Endothelial cell of umbilical vein (primary cell): ENCODE measurements at regions not wholly inside any gene's neighbourhood (a gene's known extent, or its start where the extent isn't known, plus 50 kb on each side); places are given as distances from the start of the nearest gene placed in this dataset.

ENCODE experiments used
- BruUV-seq: library from RNA; stranded (reverse); fragments of 400-500 nt; replicated peaks from 2 replicates; lab custom pipeline; 2021; lab: Mats Ljungman, UMichigan
- CTCF ChIA-PET: fragments of 300-600, 350-600 bp; sonication (Branson Sonifier 250); formaldehyde crosslinking; loops from one replicate; lab custom pipeline; 2021; ENCODE audit warnings: antibody characterized with exemption, inconsistent platforms; lab: Charles Lee
- POLR2A ChIA-PET: fragments of 300-600, 350-600 bp; sonication (Branson Sonifier 250); formaldehyde crosslinking; loops from one replicate; lab custom pipeline; 2021; ENCODE audit warnings: antibody characterized with exemption, inconsistent platforms; lab: Charles Lee
- DNase-seq: peaks from one replicate; pipeline ENCODE4 v3.0.0-alpha.2; 2011; ENCODE audit warnings: low read depth, low spot score
- FAIRE-seq: peaks from 2 replicates; lab custom pipeline; 2011; peaks lifted over from hg19 to GRCh38; lab: Jason Lieb, UNC
- H2AFZ ChIP-seq: 2 replicates; pipeline ENCODE4 v1.6.0; 2012; ENCODE audit warnings: low read depth, low read length, control low read depth, inconsistent platforms
- H3K27ac ChIP-seq: 2 replicates; pipeline ENCODE4 v1.5.1; 2011; ENCODE audit warnings: low read depth, mild to moderate bottlenecking, control low read depth, low read length, moderate library complexity; ENCODE audit not compliant: insufficient read depth
- H3K27me3 ChIP-seq, 2 experiments: 2 replicates each; pipeline versions ENCODE4 v1.6.0 to v1.6.1; 2011; ENCODE audit warnings: low read length in 2 of 2, mixed read lengths in 1 of 2; ENCODE audit not compliant: control insufficient read depth in 2 of 2, insufficient read depth in 2 of 2
- H3K36me3 ChIP-seq, 2 experiments: 2 replicates in 1 of 2; 3 replicates in 1 of 2; pipeline ENCODE4 v1.5.1; 2011; ENCODE audit warnings: low read length in 2 of 2, mild to moderate bottlenecking in 1 of 2, moderate library complexity in 1 of 2; ENCODE audit not compliant: control insufficient read depth in 2 of 2, insufficient read depth in 2 of 2; ENCODE audit errors: extremely low read depth in 1 of 2
- H3K4me1 ChIP-seq: 3 replicates; pipeline ENCODE4 v1.5.1; 2011; ENCODE audit warnings: mild to moderate bottlenecking, low read length; ENCODE audit not compliant: control insufficient read depth, insufficient read depth; ENCODE audit errors: extremely low read depth
- H3K4me2 ChIP-seq: 2 replicates; pipeline ENCODE4 v1.6.1; 2011; ENCODE audit warnings: low read length, control low read depth, mixed read lengths; ENCODE audit not compliant: insufficient read depth
- H3K4me3 ChIP-seq, 3 experiments: fragments of 200-600 bp in 1 of 3; sonication (generic), shearing (Covaris generic) in 1 of 3; replicated peaks in 1 of 3; 2 replicates each; pipeline ENCODE4 v1.5.1; 2011 to 2016; ENCODE audit warnings: control low read depth in 3 of 3, low read length in 3 of 3, mild to moderate bottlenecking in 2 of 3, inconsistent platforms in 1 of 3, low read depth in 1 of 3, moderate library complexity in 1 of 3; ENCODE audit not compliant: insufficient read depth in 1 of 3
- H3K79me2 ChIP-seq: 2 replicates; pipeline ENCODE4 v1.6.0; 2012; ENCODE audit warnings: low read length, inconsistent platforms; ENCODE audit not compliant: control insufficient read depth, insufficient read depth
- H3K9ac ChIP-seq: replicated peaks from 2 replicates; pipeline ENCODE3; 2011; ENCODE audit warnings: low read length, control low read depth; ENCODE audit not compliant: insufficient read depth; ENCODE audit errors: extremely low read depth
- H3K9me1 ChIP-seq: replicated peaks from 3 replicates; pipeline ENCODE4 v1.6.0; 2011; ENCODE audit warnings: mild to moderate bottlenecking, low read length; ENCODE audit not compliant: control insufficient read depth, insufficient read depth; ENCODE audit errors: extremely low read depth
- H3K9me3 ChIP-seq: replicated peaks from 2 replicates; pipeline ENCODE4 v1.5.1; 2012; ENCODE audit warnings: low read length, inconsistent platforms; ENCODE audit not compliant: control insufficient read depth, insufficient read depth
- H4K20me1 ChIP-seq: replicated peaks from 2 replicates; pipeline ENCODE3; 2011; ENCODE audit warnings: mild to moderate bottlenecking, low read length; ENCODE audit not compliant: control insufficient read depth, insufficient read depth; ENCODE audit errors: extremely low read depth
- CTCF ChIP-seq, 2 donors: IDR thresholded peaks; 1 replicate in 1 of 2; 2 replicates in 1 of 2; pipeline ENCODE4 v1.5.1; 2011; ENCODE audit warnings: low read length in 2 of 2, mild to moderate bottlenecking in 2 of 2, moderate library complexity in 2 of 2, control low read depth in 1 of 2, inconsistent platforms in 1 of 2, low read depth in 1 of 2; ENCODE audit not compliant: insufficient read depth in 1 of 2; ENCODE audit errors: extremely low read depth in 1 of 2
- EZH2 ChIP-seq: IDR thresholded peaks from 2 replicates; pipeline ENCODE4 v1.6.1; 2012; ENCODE audit warnings: borderline replicate concordance, low read depth, mild to moderate bottlenecking, moderate library complexity, low read length, inconsistent platforms; ENCODE audit not compliant: severe bottlenecking
- FOS ChIP-seq: IDR thresholded peaks from 2 replicates; pipeline ENCODE4 v1.6.1; 2011; ENCODE audit warnings: mild to moderate bottlenecking, low read length, moderate library complexity, borderline replicate concordance; ENCODE audit not compliant: insufficient read depth
- GATA2 ChIP-seq: IDR thresholded peaks from 2 replicates; pipeline ENCODE4 v1.7.0; 2011; ENCODE audit warnings: low read depth, mild to moderate bottlenecking, moderate library complexity, mixed read lengths, low read length; ENCODE audit not compliant: insufficient read length, insufficient read depth
- JUN ChIP-seq: IDR thresholded peaks from 2 replicates; pipeline ENCODE4 v1.6.1; 2011; ENCODE audit warnings: borderline replicate concordance, low read depth; ENCODE audit not compliant: insufficient read length, insufficient read depth
- MAX ChIP-seq: IDR thresholded peaks from 2 replicates; pipeline ENCODE4 v1.6.1; 2011; ENCODE audit not compliant: insufficient read depth, insufficient read length
- MYC ChIP-seq: IDR thresholded peaks from one replicate; pipeline ENCODE4 v1.6.1; 2011; ENCODE audit warnings: mild to moderate bottlenecking, low read depth, low read length
- POLR2A ChIP-seq: IDR thresholded peaks from 2 replicates; pipeline ENCODE4 v1.6.1; 2012; ENCODE audit warnings: low read depth, mild to moderate bottlenecking, control low read depth, low read length
- POLR2AphosphoS5 ChIP-seq: IDR thresholded peaks from 2 replicates; pipeline ENCODE4 v1.6.1; 2012; ENCODE audit warnings: low read depth, mild to moderate bottlenecking, control low read depth, low read length, moderate library complexity; ENCODE audit not compliant: insufficient read depth
- dilution Hi-C: fragments of 300-500 bp; cut with MboI; formaldehyde crosslinking; loops from one replicate; pipeline ENCODE4 v1.15.0; 2019; ENCODE audit warnings: low sequenced_read_pairs; ENCODE audit not compliant: extremely low pct_ligation_motif_present
- intact Hi-C: fragments of 100-400 bp; cut with micrococcal nuclease; formaldehyde crosslinking; loops from one replicate; pipeline ENCODE4 v1.10.0; 2022

DNA sequence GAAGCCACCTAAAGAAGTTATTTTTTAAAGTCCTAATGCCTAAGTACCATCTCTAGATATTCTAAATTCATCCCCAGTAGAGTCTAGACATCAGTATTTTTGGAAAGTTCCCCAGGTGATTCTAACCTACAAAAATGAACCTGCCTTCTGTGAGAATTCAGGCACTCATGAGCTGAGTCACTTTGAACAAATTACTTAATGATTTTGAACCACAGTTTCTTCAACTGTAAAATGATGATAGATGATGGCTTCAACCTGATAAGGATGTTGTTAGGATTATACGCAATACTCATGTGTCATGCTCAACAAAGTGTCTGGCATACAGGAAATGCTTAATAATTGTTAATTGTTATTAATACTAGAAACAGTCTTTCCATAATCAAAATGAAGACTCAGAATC lies 82.8 kb upstream of the OR5AK2 start:
- no peaks in the 10 kb centered on the region for H3K79me2 ChIP-seq
- BruUV-seq, result no TSS peak
- no peaks in the 10 kb centered on the region for H3K4me1 ChIP-seq
- intact Hi-C loops (no loop called here), dilution Hi-C loops (no loop called here)
- no peaks in the 10 kb centered on the region for H4K20me1 ChIP-seq
- ChIA-PET CTCF (no interaction called here), POLR2A (no interaction called here)
- no peak overlapping the region for H2AFZ ChIP-seq
- H3K27ac ChIP-seq, result no peak overlapping the region
- no peaks in the 10 kb centered on the region for H3K9me3 ChIP-seq
- no peaks in the 10 kb centered on the region for H3K36me3 ChIP-seq
- H3K4me2 ChIP-seq, result no peak overlapping the region
- H3K9ac ChIP-seq, result no peak overlapping the region
- DNase-seq (no peak), FAIRE-seq (no peak)
- H3K27me3 ChIP-seq, result no peaks in the 10 kb centered on the region
- no peak for TF ChIP-seq MAX
- TF ChIP-seq MYC, result no peak
- TF ChIP-seq POLR2A, result no peak
- no peak for TF ChIP-seq JUN
- TF ChIP-seq FOS, result no peak
- no peak for TF ChIP-seq GATA2
- no peak for TF ChIP-seq POLR2AphosphoS5
- no peak for TF ChIP-seq CTCF (IDR thresholded peaks at IDR 0.05; ENCODE audit: extremely low read depth in 1 of 2, insufficient read depth in 1 of 2, low read depth in 1 of 2, low read length in 2 of 2)
- no peak for TF ChIP-seq EZH2
- no peak overlapping the region for H3K4me3 ChIP-seq
- no peaks in the 10 kb centered on the region for H3K9me1 ChIP-seq
